Breast epithelium (tissue), 4 donors: ENCODE measurements at regions not wholly inside any gene's neighbourhood (a gene's known extent, or its start where the extent isn't known, plus 50 kb on each side); places are given as distances from the start of the nearest gene placed in this dataset.

ENCODE experiments used
- DNase-seq, 2 donors: peaks; one replicate each; pipeline ENCODE4 v3.0.0-alpha.2; 2019; ENCODE audit warnings: low spot score in 2 of 2
- H3K27ac ChIP-seq, 2 donors: fragments of 200-600 bp; sonication (generic) in 1 of 2; one replicate each; pipeline ENCODE4 v1.5.1; 2016 to 2019; ENCODE audit warnings: mild to moderate bottlenecking in 1 of 2
- H3K27me3 ChIP-seq, 2 donors: fragments of 200-600 bp; sonication (generic) in 1 of 2; one replicate each; pipeline versions ENCODE4 v1.5.1 to v1.6.0; 2017 to 2019; ENCODE audit warnings: control low read depth in 1 of 2, mild to moderate bottlenecking in 1 of 2
- H3K36me3 ChIP-seq: fragments of 200-600 bp; one replicate; pipeline ENCODE4 v1.5.1; 2019
- H3K4me1 ChIP-seq, 2 donors: fragments of 200-600 bp; sonication (generic); one replicate each; pipeline ENCODE4 v1.5.1; 2016 to 2019; ENCODE audit warnings: control low read depth in 1 of 2
- H3K4me3 ChIP-seq, 3 donors: fragments of 200-600 bp; sonication (generic); 1 replicate in 2 of 3; 2 replicates in 1 of 3; pipeline ENCODE4 v1.5.1; 2016 to 2019; ENCODE audit warnings: mild to moderate bottlenecking in 3 of 3, moderate library complexity in 2 of 3
- H3K9me3 ChIP-seq, 2 donors: fragments of 200-600 bp; sonication (generic) in 1 of 2; one replicate each; pipeline ENCODE4 v1.5.1; 2016 to 2019; ENCODE audit warnings: control low read depth in 1 of 2
- POLR2A ChIP-seq: fragments of 450-650 bp; IDR thresholded peaks from one replicate; pipeline ENCODE4 v1.6.1; 2016; ENCODE audit warnings: antibody characterized with exemption, mild to moderate bottlenecking, moderate library complexity
- POLR2AphosphoS5 ChIP-seq, 3 donors: sonication (generic); formaldehyde crosslinking; IDR thresholded peaks; one replicate each; pipeline ENCODE4 v1.6.1; 2017; ENCODE audit warnings: antibody characterized with exemption in 3 of 3
- intact Hi-C: fragments of 100-400 bp; cut with DNase I; formaldehyde crosslinking; loops from one replicate; pipeline ENCODE4 v1.15.1; 2023; ENCODE audit warnings: low total_unique reads
- TF ChIP-seq, protein P1 (sequence below), 3 donors: fragments of 450-650 bp; IDR thresholded peaks; one replicate each; pipeline ENCODE4 v1.5.1; 2016 to 2017; ENCODE audit warnings: antibody characterized with exemption in 3 of 3, mild to moderate bottlenecking in 3 of 3, moderate library complexity in 3 of 3

DNA sequence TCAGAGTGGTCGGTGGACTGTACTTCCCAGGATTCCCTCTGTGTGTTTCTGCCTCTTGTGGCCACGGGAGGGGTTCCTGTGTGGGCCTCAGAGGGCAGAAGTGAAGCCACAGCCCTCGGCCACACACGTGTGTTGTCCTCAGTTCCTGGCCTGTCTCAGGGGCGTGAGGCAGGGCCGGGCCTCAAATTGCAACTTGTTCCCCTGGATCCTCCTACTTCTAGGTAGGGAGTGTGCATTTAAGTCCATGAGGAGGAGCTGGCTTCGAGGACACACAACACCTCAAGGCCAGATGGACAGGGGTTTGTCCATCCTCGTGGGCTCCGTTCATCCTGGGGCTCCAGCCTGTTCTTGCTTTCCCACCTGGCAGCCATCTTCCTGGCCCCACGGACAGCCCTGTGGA lies 573.0 kb downstream of the TBC1D22A start:
- no peak for TF ChIP-seq POLR2A
- TF ChIP-seq, protein P1, sequence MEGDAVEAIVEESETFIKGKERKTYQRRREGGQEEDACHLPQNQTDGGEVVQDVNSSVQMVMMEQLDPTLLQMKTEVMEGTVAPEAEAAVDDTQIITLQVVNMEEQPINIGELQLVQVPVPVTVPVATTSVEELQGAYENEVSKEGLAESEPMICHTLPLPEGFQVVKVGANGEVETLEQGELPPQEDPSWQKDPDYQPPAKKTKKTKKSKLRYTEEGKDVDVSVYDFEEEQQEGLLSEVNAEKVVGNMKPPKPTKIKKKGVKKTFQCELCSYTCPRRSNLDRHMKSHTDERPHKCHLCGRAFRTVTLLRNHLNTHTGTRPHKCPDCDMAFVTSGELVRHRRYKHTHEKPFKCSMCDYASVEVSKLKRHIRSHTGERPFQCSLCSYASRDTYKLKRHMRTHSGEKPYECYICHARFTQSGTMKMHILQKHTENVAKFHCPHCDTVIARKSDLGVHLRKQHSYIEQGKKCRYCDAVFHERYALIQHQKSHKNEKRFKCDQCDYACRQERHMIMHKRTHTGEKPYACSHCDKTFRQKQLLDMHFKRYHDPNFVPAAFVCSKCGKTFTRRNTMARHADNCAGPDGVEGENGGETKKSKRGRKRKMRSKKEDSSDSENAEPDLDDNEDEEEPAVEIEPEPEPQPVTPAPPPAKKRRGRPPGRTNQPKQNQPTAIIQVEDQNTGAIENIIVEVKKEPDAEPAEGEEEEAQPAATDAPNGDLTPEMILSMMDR (IDR thresholded peaks at IDR 0.05) = no peak
- TF ChIP-seq POLR2AphosphoS5 (IDR thresholded peaks at IDR 0.05) = no peak
- peaks cover 0 to 9% of the 10 kb centered on the region in 2 donors for H3K27me3 ChIP-seq
- intact Hi-C loops = no loop called here
- H3K9me3 ChIP-seq = peaks cover 5 to 8% of the 10 kb centered on the region in 2 donors
- H3K36me3 ChIP-seq = no peaks in the 10 kb centered on the region
- DNase-seq = no peak
- no peaks in the 10 kb centered on the region for H3K4me1 ChIP-seq
- H3K4me3 ChIP-seq = no peak overlapping the region
- no peak overlapping the region for H3K27ac ChIP-seq

DNA sequence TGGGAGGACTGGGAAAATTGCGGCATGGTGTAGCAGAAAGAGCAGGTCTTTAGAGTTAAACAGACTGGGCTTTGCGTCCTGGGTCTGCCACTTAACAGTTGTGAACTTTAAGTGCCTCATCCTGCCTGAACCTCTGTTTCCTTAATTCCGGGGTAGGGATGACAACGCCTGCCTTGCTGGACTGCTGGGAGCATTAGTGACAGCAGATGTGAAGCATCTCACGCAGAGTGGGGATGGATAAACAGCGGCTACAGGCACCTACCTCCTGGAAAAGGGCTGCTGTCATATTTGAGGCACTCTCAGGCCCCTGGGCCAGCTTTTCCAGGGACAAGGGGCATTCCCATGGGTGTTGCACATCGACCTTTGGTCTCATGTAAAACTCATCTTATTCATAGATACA lies 572.2 kb downstream of the TBC1D22A start:
- Histone ChIP-seq H3K27ac (no peak overlapping the region), H3K4me3 (no peak overlapping the region), H3K27me3 (peaks cover 0 to 13% of the 10 kb centered on the region in 2 donors), H3K36me3 (no peaks in the 10 kb centered on the region), H3K9me3 (peaks cover 5 to 8% of the 10 kb centered on the region in 2 donors), H3K4me1 (no peaks in the 10 kb centered on the region)
- intact Hi-C loops = no loop called here
- no peak for TF ChIP-seq POLR2AphosphoS5 (IDR thresholded peaks at IDR 0.05)
- no peak for TF ChIP-seq POLR2A
- TF ChIP-seq, protein P1 (IDR thresholded peaks at IDR 0.05) = no peak
- DNase-seq = no peak

DNA sequence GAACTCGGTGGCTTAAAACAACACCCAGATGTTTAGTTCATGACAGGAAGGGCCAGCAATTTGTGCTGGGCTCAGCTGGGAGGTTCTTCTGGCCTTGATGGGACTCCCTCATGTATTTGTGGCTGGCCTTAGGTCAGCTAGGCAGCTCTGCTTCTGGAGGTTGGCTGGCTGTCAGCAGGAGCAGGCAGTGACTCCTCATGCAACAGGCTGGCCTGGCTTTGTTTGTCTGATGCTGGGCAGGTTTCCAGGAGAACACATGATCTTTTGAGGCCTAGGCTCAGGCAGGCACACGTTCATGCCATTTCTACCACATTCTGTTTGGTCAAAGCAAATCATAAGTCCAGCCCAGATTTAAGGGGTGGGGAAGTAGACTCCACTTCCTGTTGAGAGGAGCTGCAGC lies 571.2 kb downstream of the TBC1D22A start:
- intact Hi-C loops = no loop called here
- peaks cover 5 to 8% of the 10 kb centered on the region in 2 donors for H3K9me3 ChIP-seq
- TF ChIP-seq POLR2AphosphoS5 (IDR thresholded peaks at IDR 0.05) (no peak), POLR2A (no peak)
- TF ChIP-seq, protein P1 (IDR thresholded peaks at IDR 0.05) = no peak
- no peaks in the 10 kb centered on the region for H3K36me3 ChIP-seq
- H3K4me3 ChIP-seq = no peak overlapping the region
- H3K27ac ChIP-seq = no peak overlapping the region
- H3K4me1 ChIP-seq = no peaks in the 10 kb centered on the region
- no peak for DNase-seq
- peaks cover 0 to 13% of the 10 kb centered on the region in 2 donors for H3K27me3 ChIP-seq

DNA sequence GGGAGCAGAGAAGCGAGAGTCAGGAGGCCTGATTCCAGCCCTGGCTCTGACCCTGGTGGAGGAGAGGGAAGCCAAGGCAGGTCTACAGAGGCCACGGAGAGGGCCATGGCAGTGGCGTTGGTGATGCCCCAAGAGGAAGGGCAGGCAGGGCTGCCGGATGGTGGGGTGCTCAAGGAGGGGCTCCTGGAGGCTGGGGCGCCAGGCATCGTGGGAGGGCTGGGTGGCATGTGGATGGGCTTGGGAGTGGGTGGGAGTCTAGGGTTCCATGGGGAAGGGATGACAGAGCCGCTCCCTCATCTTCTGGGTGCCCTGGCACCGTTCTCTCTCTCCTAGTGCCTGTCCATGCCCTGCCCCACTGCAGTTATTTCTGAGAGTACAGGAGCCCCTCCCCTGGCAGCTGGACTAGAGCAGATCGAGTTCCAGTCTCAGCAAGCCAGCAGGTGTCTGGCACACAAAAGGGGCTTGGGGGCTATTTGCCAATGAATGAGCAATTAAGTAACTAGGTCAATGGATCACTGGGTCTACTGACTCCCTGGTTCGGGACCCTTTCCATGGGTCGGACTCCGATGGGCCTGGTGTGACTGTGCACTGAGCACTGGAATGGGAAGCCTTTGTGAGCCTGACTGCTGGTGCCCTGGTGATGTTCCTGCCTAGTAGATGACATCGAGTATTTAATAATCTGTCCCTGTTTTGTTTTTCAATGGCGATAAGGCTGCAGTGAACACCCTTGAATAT lies 570.0 kb downstream of the TBC1D22A start:
- no peak for DNase-seq
- peaks cover 5 to 8% of the 10 kb centered on the region in 2 donors for H3K9me3 ChIP-seq
- no peak for TF ChIP-seq POLR2A
- TF ChIP-seq POLR2AphosphoS5 (IDR thresholded peaks at IDR 0.05) = no peak
- TF ChIP-seq, protein P1 (IDR thresholded peaks at IDR 0.05) = no peak
- H3K4me1 ChIP-seq = no peaks in the 10 kb centered on the region
- H3K27ac ChIP-seq = no peak overlapping the region
- no peaks in the 10 kb centered on the region for H3K36me3 ChIP-seq
- no peak overlapping the region for H3K4me3 ChIP-seq
- peaks cover 0 to 13% of the 10 kb centered on the region in 2 donors for H3K27me3 ChIP-seq
- intact Hi-C loops = no loop called here

DNA sequence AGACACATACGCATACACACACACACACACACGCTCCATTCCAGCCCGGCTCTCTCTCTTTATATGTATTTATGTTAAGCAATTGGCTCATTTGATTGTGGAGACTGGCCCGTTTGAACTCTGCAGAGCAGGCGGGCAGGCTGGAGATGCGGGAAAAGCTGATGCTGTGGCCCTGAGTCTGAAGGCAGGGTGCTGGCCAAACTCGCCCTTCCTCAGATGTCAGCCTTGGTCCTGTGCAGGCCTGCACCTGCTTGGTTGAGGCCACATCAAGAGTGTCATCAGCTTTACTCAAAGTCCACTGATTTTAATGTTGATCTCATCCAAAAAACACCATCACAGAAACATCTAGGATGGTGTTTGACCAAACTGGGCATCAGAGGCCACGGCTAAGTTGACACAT lies 569.3 kb downstream of the TBC1D22A start:
- peaks cover 0 to 13% of the 10 kb centered on the region in 2 donors for H3K27me3 ChIP-seq
- DNase-seq = no peak
- no peak overlapping the region for H3K4me3 ChIP-seq
- H3K27ac ChIP-seq = no peak overlapping the region
- no peaks in the 10 kb centered on the region for H3K4me1 ChIP-seq
- TF ChIP-seq POLR2A = no peak
- TF ChIP-seq, protein P1 (IDR thresholded peaks at IDR 0.05) = no peak
- TF ChIP-seq POLR2AphosphoS5 (IDR thresholded peaks at IDR 0.05) = no peak
- peaks cover 5 to 8% of the 10 kb centered on the region in 2 donors for H3K9me3 ChIP-seq
- intact Hi-C loops = no loop called here
- no peaks in the 10 kb centered on the region for H3K36me3 ChIP-seq
